Esophagus squamous epithelium (tissue), 5 donors: ENCODE measurements at regions not wholly inside any gene's neighbourhood (a gene's known extent, or its start where the extent isn't known, plus 50 kb on each side); places are given as distances from the start of the nearest gene placed in this dataset.
A peak's percentile ranks its signal among the peaks of the same experiment; 100 is the strongest.

Experiments used
- DNase-seq: peaks from one replicate; lab custom pipeline; 2025; lab: John Stamatoyannopoulos, UW
- H3K27ac ChIP-seq, 4 donors: fragments of 200-600 bp; sonication (generic); one replicate each; pipeline ENCODE4 v1.5.1; 2016 to 2019; ENCODE audit warnings: mild to moderate bottlenecking in 1 of 4
- H3K27me3 ChIP-seq, 4 donors: fragments of 200-600 bp; sonication (generic); 1 replicate in 3 of 4; 2 replicates in 1 of 4; pipeline versions ENCODE4 v1.5.1 to v1.6.0; 2017 to 2021; ENCODE audit warnings: antibody characterized with exemption in 1 of 4
- H3K36me3 ChIP-seq, 3 donors: fragments of 200-600 bp; sonication (generic); one replicate each; pipeline ENCODE4 v1.5.1; 2016 to 2019
- H3K4me1 ChIP-seq, 3 donors: fragments of 200-600 bp; sonication (generic); one replicate each; pipeline ENCODE4 v1.5.1; 2017 to 2019
- H3K4me3 ChIP-seq, 4 donors: fragments of 200-600 bp; sonication (generic); 1 replicate in 3 of 4; 2 replicates in 1 of 4; pipeline ENCODE4 v1.5.1; 2016 to 2019; ENCODE audit warnings: mild to moderate bottlenecking in 2 of 4, moderate library complexity in 1 of 4
- H3K9me3 ChIP-seq, 3 donors: fragments of 200-600 bp; sonication (generic); one replicate each; pipeline ENCODE4 v1.5.1; 2016 to 2019
- POLR2A ChIP-seq, 4 donors: fragments of 450-650 bp; IDR thresholded peaks; one replicate each; pipeline ENCODE4 v1.6.1; 2017; ENCODE audit warnings: antibody characterized with exemption in 4 of 4, mild to moderate bottlenecking in 4 of 4, moderate library complexity in 3 of 4
- WGBS, 2 donors: methylation state at CpG; one replicate each; pipeline ENCODE4 v1.1.5; 2018; 5-methylcytosine and 5-hydroxymethylcytosine counted together
- intact Hi-C: fragments of 100-400 bp; cut with DNase I; formaldehyde crosslinking; loops from one replicate; pipeline ENCODE4 v1.15.0; 2022
- TF ChIP-seq, protein P1 (sequence below), 6 experiments: fragments of 450-650 bp in 4 of 6; fragments of 200-600 bp in 2 of 6; sonication (generic) in 2 of 6; IDR thresholded peaks; one replicate each; pipeline ENCODE4 v1.5.1; 2016 to 2019; ENCODE audit warnings: antibody characterized with exemption in 6 of 6, mild to moderate bottlenecking in 4 of 6, moderate library complexity in 4 of 6
- donor health status: DM: yes; HTN: yes; CAD: no.

DNA sequence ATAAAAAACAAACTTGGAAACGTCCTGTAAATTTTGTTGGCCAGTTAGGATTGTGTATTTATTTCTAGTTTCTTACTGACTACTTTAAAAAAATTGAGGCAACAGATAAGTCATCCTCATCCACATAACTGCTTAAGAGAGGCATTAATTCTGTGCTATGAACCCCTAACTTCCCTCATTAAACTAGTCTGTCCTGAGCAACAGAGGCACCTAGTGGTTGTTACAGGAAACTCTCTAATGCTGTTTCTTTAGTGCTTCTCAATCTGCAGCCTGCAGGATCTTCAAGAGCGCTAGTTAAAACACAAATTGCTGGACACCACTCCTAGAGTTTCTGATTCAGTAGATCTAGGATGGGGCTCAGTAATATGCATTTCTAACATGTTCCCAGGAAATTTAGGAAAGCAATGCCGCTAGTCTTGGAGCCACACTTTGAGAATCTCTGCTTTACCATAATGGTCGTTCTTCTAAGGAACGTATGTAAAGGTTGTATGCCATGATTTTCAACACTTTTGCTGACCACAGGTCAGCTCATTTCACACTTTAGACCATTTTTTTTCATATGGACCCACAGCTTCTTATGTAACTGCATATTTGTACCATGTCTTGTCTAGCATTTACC is 410.1 kb upstream of the SMARCA2 start:
- no peak overlapping the region for H3K4me3 ChIP-seq
- 49 to 51% methylated on average over 5 of the region's 5 CpGs for WGBS, 2 donors
- no peaks in the 10 kb centered on the region for H3K9me3 ChIP-seq
- no peak for DNase-seq
- no peaks in the 10 kb centered on the region for H3K36me3 ChIP-seq
- TF ChIP-seq POLR2A (IDR thresholded peaks at IDR 0.05), result no peak
- TF ChIP-seq, protein P1, sequence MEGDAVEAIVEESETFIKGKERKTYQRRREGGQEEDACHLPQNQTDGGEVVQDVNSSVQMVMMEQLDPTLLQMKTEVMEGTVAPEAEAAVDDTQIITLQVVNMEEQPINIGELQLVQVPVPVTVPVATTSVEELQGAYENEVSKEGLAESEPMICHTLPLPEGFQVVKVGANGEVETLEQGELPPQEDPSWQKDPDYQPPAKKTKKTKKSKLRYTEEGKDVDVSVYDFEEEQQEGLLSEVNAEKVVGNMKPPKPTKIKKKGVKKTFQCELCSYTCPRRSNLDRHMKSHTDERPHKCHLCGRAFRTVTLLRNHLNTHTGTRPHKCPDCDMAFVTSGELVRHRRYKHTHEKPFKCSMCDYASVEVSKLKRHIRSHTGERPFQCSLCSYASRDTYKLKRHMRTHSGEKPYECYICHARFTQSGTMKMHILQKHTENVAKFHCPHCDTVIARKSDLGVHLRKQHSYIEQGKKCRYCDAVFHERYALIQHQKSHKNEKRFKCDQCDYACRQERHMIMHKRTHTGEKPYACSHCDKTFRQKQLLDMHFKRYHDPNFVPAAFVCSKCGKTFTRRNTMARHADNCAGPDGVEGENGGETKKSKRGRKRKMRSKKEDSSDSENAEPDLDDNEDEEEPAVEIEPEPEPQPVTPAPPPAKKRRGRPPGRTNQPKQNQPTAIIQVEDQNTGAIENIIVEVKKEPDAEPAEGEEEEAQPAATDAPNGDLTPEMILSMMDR (IDR thresholded peaks at IDR 0.05), result peak in 5 of 6 experiments; percentile 31 to 74 (median 51)
- no peaks in the 10 kb centered on the region for H3K4me1 ChIP-seq
- H3K27me3 ChIP-seq, result no peaks in the 10 kb centered on the region
- H3K27ac ChIP-seq, result no peak overlapping the region
- intact Hi-C loops, result no loop called here

DNA sequence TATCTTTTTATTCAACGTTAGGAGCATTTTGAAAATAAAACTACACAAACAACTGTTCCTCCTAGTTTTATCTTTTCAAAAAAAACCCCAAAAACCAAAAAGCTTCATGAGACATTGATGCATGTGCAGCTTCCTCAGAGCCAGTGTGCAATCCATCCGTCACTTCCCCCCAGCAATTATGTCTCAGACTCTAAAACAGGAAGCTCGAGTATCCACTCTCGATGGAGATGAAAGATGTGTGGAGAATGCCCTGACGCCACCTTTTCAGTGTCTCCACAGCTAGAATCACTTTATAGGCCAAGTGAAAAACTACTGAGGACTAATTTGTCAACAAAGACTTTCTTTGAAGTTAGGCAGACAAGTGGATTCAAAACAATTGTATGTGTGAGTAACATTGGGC is 408.9 kb upstream of the SMARCA2 start:
- H3K4me1 ChIP-seq, result no peaks in the 10 kb centered on the region
- no peak overlapping the region for H3K4me3 ChIP-seq
- intact Hi-C loops, result no loop called here
- WGBS, 2 donors, result 51 to 53% methylated on average over 5 of the region's 5 CpGs
- no peaks in the 10 kb centered on the region for H3K9me3 ChIP-seq
- DNase-seq, result no peak
- H3K27me3 ChIP-seq, result no peaks in the 10 kb centered on the region
- TF ChIP-seq POLR2A (IDR thresholded peaks at IDR 0.05), result no peak
- TF ChIP-seq, protein P1 (IDR thresholded peaks at IDR 0.05), result no peak
- no peak overlapping the region for H3K27ac ChIP-seq
- no peaks in the 10 kb centered on the region for H3K36me3 ChIP-seq

DNA sequence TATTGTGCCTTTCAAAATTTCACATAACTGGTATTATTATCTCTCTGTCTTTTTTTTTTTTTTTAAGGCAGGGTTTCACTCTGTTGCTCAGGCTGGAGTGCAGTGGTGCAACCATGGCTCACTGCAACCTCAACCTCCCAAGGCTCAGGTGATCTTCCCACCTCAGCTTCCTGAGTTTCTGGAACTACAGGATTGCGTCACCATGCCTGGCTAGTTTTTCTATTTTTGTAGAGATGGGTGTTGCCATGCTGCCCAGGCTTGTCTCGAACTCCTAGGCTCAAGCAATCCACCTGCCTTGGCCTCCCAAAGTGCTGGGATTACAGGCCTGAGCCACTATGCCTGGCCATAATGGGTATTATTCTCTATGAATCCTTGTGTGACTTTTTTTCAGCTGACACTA is 402.3 kb upstream of the SMARCA2 start:
- 21 to 34% methylated on average over 2 of the region's 2 CpGs for WGBS, 2 donors
- peak overlapping the region in 1 of 4 donors; percentile 23 for H3K27ac ChIP-seq
- H3K36me3 ChIP-seq, result no peaks in the 10 kb centered on the region

DNA sequence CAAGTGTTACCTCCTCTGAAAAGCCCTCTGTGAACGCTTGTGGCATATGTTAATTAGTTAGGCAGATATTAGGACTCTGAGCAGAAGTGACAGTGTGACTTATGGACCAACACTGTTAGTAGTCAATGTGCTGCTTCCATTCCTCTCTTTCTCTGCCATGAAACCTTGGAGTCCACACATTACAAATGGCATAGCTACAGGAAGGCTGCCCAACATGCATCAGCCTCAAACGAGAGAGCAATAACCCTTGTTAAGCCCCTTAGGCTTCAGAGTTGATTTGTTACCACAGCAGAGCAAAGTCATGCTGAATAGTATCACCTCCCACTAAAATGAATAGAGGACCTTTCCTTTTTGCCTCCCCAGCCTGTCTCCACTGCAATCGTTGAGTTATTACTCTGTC is 397.7 kb upstream of the SMARCA2 start:
- H3K27ac ChIP-seq, result no peak overlapping the region
- no peak overlapping the region for H3K4me3 ChIP-seq
- intact Hi-C loops, result no loop called here
- WGBS, 2 donors, result 69 to 74% methylated on average over 3 of the region's 3 CpGs
- DNase-seq, result no peak
- peaks cover 0 to 16% (median 0%) of the 10 kb centered on the region in 3 donors for H3K4me1 ChIP-seq
- H3K36me3 ChIP-seq, result no peaks in the 10 kb centered on the region
- H3K9me3 ChIP-seq, result no peaks in the 10 kb centered on the region
- TF ChIP-seq, protein P1 (IDR thresholded peaks at IDR 0.05), result no peak
- TF ChIP-seq POLR2A (IDR thresholded peaks at IDR 0.05), result no peak
- H3K27me3 ChIP-seq, result peaks cover 0 to 5% (median 0%) of the 10 kb centered on the region in 4 donors

More for the DNA sequence above, 402.3 kb upstream of the SMARCA2 start:
- H3K9me3 ChIP-seq, result no peaks in the 10 kb centered on the region
- TF ChIP-seq POLR2A (IDR thresholded peaks at IDR 0.05), result no peak
- TF ChIP-seq, protein P1 (IDR thresholded peaks at IDR 0.05), result no peak
- peaks cover 0 to 17% (median 0%) of the 10 kb centered on the region in 3 donors for H3K4me1 ChIP-seq
- DNase-seq, result no peak
- no peak overlapping the region for H3K4me3 ChIP-seq
- H3K27me3 ChIP-seq, result no peaks in the 10 kb centered on the region
- intact Hi-C loops, result no loop called here

DNA sequence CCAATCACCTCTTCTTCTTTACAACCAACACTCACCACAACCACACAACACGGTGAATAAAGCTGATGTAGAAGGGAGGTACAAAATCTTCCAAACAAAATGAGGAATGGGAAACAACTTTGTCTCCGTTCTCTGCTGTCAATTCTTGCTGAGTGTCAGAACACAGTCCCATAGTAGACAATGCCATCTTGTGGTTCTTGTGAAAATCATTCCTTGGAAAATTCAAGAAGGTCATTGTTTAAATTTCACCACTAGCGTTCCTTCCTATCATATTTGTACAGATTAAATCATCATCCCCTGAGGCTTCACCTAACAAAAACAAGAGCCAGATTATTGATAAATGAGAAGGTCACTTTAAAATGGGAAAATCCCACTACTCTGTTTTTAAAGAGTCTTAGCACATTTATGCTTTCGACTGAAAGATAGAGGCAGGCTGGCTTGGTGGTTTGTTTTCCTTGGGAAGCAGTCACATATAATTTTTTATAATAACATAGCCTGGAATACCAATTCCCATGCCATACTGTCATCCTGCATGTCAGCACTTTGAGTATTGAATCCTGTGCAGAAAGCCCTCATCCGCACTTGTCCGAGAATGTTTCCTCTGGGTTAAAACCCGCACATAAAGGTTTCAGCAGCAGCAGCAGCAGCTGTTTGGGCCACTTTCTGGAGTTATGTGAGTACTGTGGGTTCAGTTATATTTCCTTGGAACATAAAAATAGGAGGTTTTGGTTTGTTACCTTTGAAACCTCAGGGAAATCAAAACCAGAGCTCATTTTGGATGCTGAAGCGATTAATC is 395.0 kb upstream of the SMARCA2 start:
- TF ChIP-seq, protein P1 (IDR thresholded peaks at IDR 0.05), result peak in 4 of 6 experiments; percentile 17 to 58 (median 29)
- TF ChIP-seq POLR2A (IDR thresholded peaks at IDR 0.05), result no peak
- no peak for DNase-seq
- Histone ChIP-seq H3K4me3 (no peak overlapping the region), H3K27me3 (peaks cover 0 to 5% (median 0%) of the 10 kb centered on the region in 4 donors), H3K36me3 (no peaks in the 10 kb centered on the region), H3K27ac (no peak overlapping the region), H3K4me1 (no peaks in the 10 kb centered on the region), H3K9me3 (no peaks in the 10 kb centered on the region)
- 61 to 65% methylated on average over 8 of the region's 8 CpGs for WGBS, 2 donors
- intact Hi-C loops, result no loop called here
